Spleen (tissue), 3 donors: ENCODE measurements at regions not wholly inside any gene's neighbourhood (a gene's known extent, or its start where the extent isn't known, plus 50 kb on each side); places are given as distances from the start of the nearest gene placed in this dataset.

Experiments used
- POLR2A ChIP-seq, 3 donors: fragments of 450-650 bp; IDR thresholded peaks; one replicate each; pipeline ENCODE4 v1.5.1; 2017; ENCODE audit warnings: antibody characterized with exemption in 3 of 3, mild to moderate bottlenecking in 1 of 3
- POLR2AphosphoS5 ChIP-seq, 3 donors: sonication (generic); formaldehyde crosslinking; IDR thresholded peaks; one replicate each; pipeline ENCODE4 v1.5.1; 2017; ENCODE audit warnings: antibody characterized with exemption in 3 of 3

- TF ChIP-seq POLR2A (IDR thresholded peaks at IDR 0.05) (no peak), POLR2AphosphoS5 (IDR thresholded peaks at IDR 0.05) (no peak)
These were observed 110.0 kb upstream of the EYS start for GRCh38 chr6:65816991-65817390.
